Limb (tissue), 2 donors: ENCODE measurements at regions not wholly inside any gene's neighbourhood (a gene's known extent, or its start where the extent isn't known, plus 50 kb on each side); places are given as distances from the start of the nearest gene placed in this dataset.
"Not testable (repeated sequence)": the region's sequence is repeated elsewhere in the genome, so short reads cannot be mapped to it uniquely, and the experiment has no call there.

Experiments
- DNase-seq, 2 donors: peaks; one replicate each; pipeline ENCODE4 v3.0.0-alpha.2; 2016; ENCODE audit errors: extremely low spot score in 2 of 2

GRCh38 chr12:113573148-113573547 lies 101.5 kb upstream of the LHX5 start:
- no peak for DNase-seq

- no peak for DNase-seq
These were observed 100.0 kb upstream of the LHX5 start for GRCh38 chr12:113571713-113572112.

- DNase-seq = no peak
These were observed 98.1 kb upstream of the LHX5 start for GRCh38 chr12:113569806-113570205.

GRCh38 chr12:113568021-113568420 lies 96.3 kb upstream of the LHX5 start:
- DNase-seq = no peak

- no peak for DNase-seq
These were observed 93.7 kb upstream of the LHX5 start for GRCh38 chr12:113565368-113565767.

- no peak for DNase-seq
These were observed 89.6 kb upstream of the LHX5 start for GRCh38 chr12:113561068-113561780.

GRCh38 chr12:113559466-113559865 lies 87.8 kb upstream of the LHX5 start:
- no peak for DNase-seq

GRCh38 chr12:113555226-113555625 lies 83.6 kb upstream of the LHX5 start:
- DNase-seq = no peak

- no peak for DNase-seq
These were observed 81.1 kb upstream of the LHX5 start for GRCh38 chr12:113552760-113553159.

GRCh38 chr12:113551563-113551962 lies 79.9 kb upstream of the LHX5 start:
- no peak for DNase-seq

- DNase-seq = no peak
These were observed 76.8 kb upstream of the LHX5 start for GRCh38 chr12:113548467-113548866.

GRCh38 chr12:113546916-113547863 lies 75.5 kb upstream of the LHX5 start:
- DNase-seq = no peak

GRCh38 chr12:113537751-113538087 lies 66.0 kb upstream of the LHX5 start:
- no peak for DNase-seq

- no peak for DNase-seq
These were observed 65.5 kb upstream of the LHX5 start for GRCh38 chr12:113537046-113537750.

- DNase-seq = no peak
These were observed 63.4 kb upstream of the LHX5 start for GRCh38 chr12:113535100-113535499.

GRCh38 chr12:113534555-113534954 lies 62.9 kb upstream of the LHX5 start:
- no peak for DNase-seq

GRCh38 chr12:113533842-113534375 lies 62.2 kb upstream of the LHX5 start:
- no peak for DNase-seq

- no peak for DNase-seq
These were observed 60.6 kb upstream of the LHX5 start for GRCh38 chr12:113532292-113532691.

- not testable (repeated sequence) for DNase-seq
These were observed 59.4 kb upstream of the LHX5 start for GRCh38 chr12:113531073-113531472.

- DNase-seq = no peak
These were observed 57.1 kb upstream of the LHX5 start for GRCh38 chr12:113528606-113529293.

GRCh38 chr12:113525066-113525465 lies 53.4 kb upstream of the LHX5 start:
- no peak for DNase-seq
